K562 (cell line): ENCODE measurements at regions not wholly inside any gene's neighbourhood (a gene's known extent, or its start where the extent isn't known, plus 50 kb on each side); places are given as distances from the start of the nearest gene placed in this dataset.

Experiments
- ATAC-seq: fragments of 200-7000 bp; cut with Tn5 transposase; 3 replicates; pipeline ENCODE4 v1.9.1; 2020; ENCODE audit warnings: moderate library complexity
- BruUV-seq: library from RNA; stranded (reverse); fragments of 400-500 nt; replicated peaks from 2 replicates; lab custom pipeline; 2021; lab: Mats Ljungman, UMichigan
- CTCF ChIA-PET: fragments of 300-600 bp; formaldehyde crosslinking; extraction: SDS; loops from one replicate; lab custom pipeline; 2021; ENCODE audit warnings: low intra/inter-chr PET ratio; lab: Yijun Ruan, JAX
- POLR2A ChIA-PET: fragments of 300-600, 350-650 bp; sonication (Branson Sonifier 250); formaldehyde crosslinking; extraction: SDS; loops from one replicate; lab custom pipeline; 2021; ENCODE audit warnings: antibody characterized with exemption, inconsistent platforms; lab: Yijun Ruan, JAX
- DNase-seq, 4 experiments: peaks; one replicate each; pipeline versions ENCODE4 v3.0.0 to v3.0.0-alpha.2; 2011 to 2018; ENCODE audit warnings: low spot score in 3 of 4, mixed read lengths in 3 of 4; ENCODE audit errors: extremely low read depth in 1 of 4
- FAIRE-seq: peaks from 2 replicates; lab custom pipeline; 2011; peaks lifted over from hg19 to GRCh38; lab: Jason Lieb, UNC
- H2AFZ ChIP-seq: 2 replicates; pipeline ENCODE4 v1.6.0; 2011; ENCODE audit warnings: low read depth, low read length, control low read depth, inconsistent platforms
- H3K27ac ChIP-seq: fragments of 200-600 bp; 3 replicates; pipeline ENCODE4 v1.8.0; 2011; ENCODE audit warnings: low read depth, mild to moderate bottlenecking, control low read depth, inconsistent platforms, low read length, moderate library complexity, mixed read lengths; ENCODE audit errors: extremely low read depth
- H3K27me3 ChIP-seq, 2 experiments: fragments of 300-600 bp in 1 of 2; 2 replicates in 1 of 2; 3 replicates in 1 of 2; pipeline versions ENCODE4 v1.6.0 to v1.8.0; 2011; ENCODE audit warnings: inconsistent platforms in 2 of 2, low read length in 2 of 2, mild to moderate bottlenecking in 1 of 2, mixed read lengths in 1 of 2, moderate library complexity in 1 of 2; ENCODE audit not compliant: control insufficient read depth in 2 of 2, insufficient read depth in 2 of 2
- H3K36me3 ChIP-seq: fragments of 300-600 bp; 3 replicates; pipeline ENCODE4 v1.8.0; 2011; ENCODE audit warnings: mild to moderate bottlenecking, low read length, inconsistent platforms; ENCODE audit not compliant: control insufficient read depth, insufficient read depth
- H3K4me1 ChIP-seq, 2 experiments: fragments of 200-600 bp in 1 of 2; replicated peaks in 1 of 2; 2 replicates in 1 of 2; 3 replicates in 1 of 2; pipeline versions ENCODE4 v1.5.1 to v1.8.0; 2011; ENCODE audit warnings: inconsistent platforms in 2 of 2, low read length in 2 of 2, mild to moderate bottlenecking in 1 of 2, mixed read lengths in 1 of 2, moderate library complexity in 1 of 2; ENCODE audit not compliant: control insufficient read depth in 2 of 2, insufficient read depth in 2 of 2
- H3K4me2 ChIP-seq: 2 replicates; pipeline ENCODE4 v1.6.1; 2011; ENCODE audit warnings: low read length, control low read depth, inconsistent platforms, mixed read lengths; ENCODE audit not compliant: insufficient read depth
- H3K4me3 ChIP-seq: fragments of 200-600 bp; sonication (generic), shearing (Covaris generic); 2 replicates; pipeline ENCODE4 v1.5.1; 2016; ENCODE audit warnings: control low read depth, inconsistent platforms
- H3K79me2 ChIP-seq: fragments of 200-600 bp; 3 replicates; pipeline ENCODE4 v1.8.0; 2011; ENCODE audit warnings: low read length, inconsistent platforms; ENCODE audit not compliant: control insufficient read depth, insufficient read depth
- H3K9ac ChIP-seq, 2 experiments: 2 replicates each; pipeline versions ENCODE4 v1.6.0 to v1.6.1; 2011; ENCODE audit warnings: low read depth in 2 of 2, low read length in 2 of 2, control low read depth in 1 of 2, inconsistent platforms in 1 of 2, mild to moderate bottlenecking in 1 of 2, mixed read lengths in 1 of 2; ENCODE audit not compliant: insufficient read depth in 1 of 2
- H3K9me1 ChIP-seq: one replicate; pipeline ENCODE4 v1.6.0; 2011; ENCODE audit warnings: inconsistent platforms, mild to moderate bottlenecking, low read length, moderate library complexity; ENCODE audit not compliant: control insufficient read depth, insufficient read depth
- H3K9me3 ChIP-seq: replicated peaks from 2 replicates; pipeline ENCODE4 v1.5.1; 2011; ENCODE audit warnings: low read depth, low read length, inconsistent platforms; ENCODE audit not compliant: control insufficient read depth, insufficient read depth
- H4K20me1 ChIP-seq: replicated peaks from 2 replicates; pipeline ENCODE4 v1.6.1; 2011; ENCODE audit warnings: low read length, inconsistent platforms, mixed read lengths; ENCODE audit not compliant: control insufficient read depth, insufficient read depth
- BDP1 ChIP-seq: IDR thresholded peaks from 3 replicates; pipeline ENCODE4 v1.6.1; 2011; ENCODE audit not compliant: insufficient read length, insufficient read depth
- HDAC6 ChIP-seq: IDR thresholded peaks from 2 replicates; pipeline ENCODE4 v1.6.1; 2012; ENCODE audit warnings: low read depth, mild to moderate bottlenecking, control low read depth, inconsistent platforms, low read length, moderate library complexity
- MYNN ChIP-seq, 2 experiments: sonication (generic); formaldehyde crosslinking in 1 of 2; IDR thresholded peaks; 2 replicates each; pipeline versions ENCODE4 v1.5.0 to v1.6.1; 2016 to 2020; ENCODE audit warnings: antibody characterized with exemption in 1 of 2, missing genetic modification reagents in 1 of 2
- RAD21 ChIP-seq, 2 experiments: fragments of 250-450 bp in 1 of 2; fragments of 450-650 bp in 1 of 2; sonication (Bioruptor Pico) in 1 of 2; formaldehyde crosslinking in 1 of 2; IDR thresholded peaks in 1 of 2; conservative IDR thresholded peaks in 1 of 2; 2 replicates each; pipeline versions ENCODE4 v1.4.0 to v1.8.0; 2020 to 2022; ENCODE audit warnings: mild to moderate bottlenecking in 2 of 2, moderate library complexity in 1 of 2
- SIN3B ChIP-seq: fragments of 450-650 bp; IDR thresholded peaks from 2 replicates; pipeline ENCODE4 v1.6.1; 2017; ENCODE audit warnings: low read depth, mild to moderate bottlenecking, moderate library complexity
- SMARCE1 ChIP-seq: fragments of 450-650 bp; IDR thresholded peaks from 2 replicates; pipeline ENCODE4 v1.7.1; 2016; ENCODE audit warnings: mild to moderate bottlenecking
- SPI1 ChIP-seq: IDR thresholded peaks from 2 replicates; pipeline ENCODE4 v1.6.1; 2011; ENCODE audit warnings: low read depth, low read length, control low read depth, borderline replicate concordance
- STAT5B ChIP-seq: fragments of 250-450 bp; sonication (Bioruptor Pico); IDR thresholded peaks from 2 replicates; pipeline ENCODE4 v1.8.0; 2021; ENCODE audit warnings: mild to moderate bottlenecking, inconsistent platforms
- U2AF2 ChIP-seq: fragments of 200-400 bp; formaldehyde crosslinking; optimal IDR thresholded peaks from 2 replicates; pipeline ENCODE3; 2017; ENCODE audit warnings: low read depth, mild to moderate bottlenecking, low read length
- ZNF253 ChIP-seq: fragments of 250-450 bp; sonication (Bioruptor Pico); conservative IDR thresholded peaks from 2 replicates; pipeline ENCODE4 v1.6.1; 2021; ENCODE audit warnings: mild to moderate bottlenecking
- ZNF274 ChIP-seq: IDR thresholded peaks from 2 replicates; pipeline ENCODE4 v1.6.1; 2011; ENCODE audit warnings: low read depth, mild to moderate bottlenecking, low read length, moderate library complexity, borderline replicate concordance
- ZNF408 ChIP-seq: fragments of 250-450 bp; sonication (Bioruptor Pico); IDR thresholded peaks from 2 replicates; pipeline ENCODE4 v1.4.0; 2020; ENCODE audit warnings: low read depth, mild to moderate bottlenecking, moderate library complexity
- ZNF766 ChIP-seq: fragments of 200-800 bp; sonication (Bioruptor generic); conservative IDR thresholded peaks from 2 replicates; pipeline ENCODE4 v1.6.1; 2016; ENCODE audit warnings: missing genetic modification characterization, missing compliant biosample characterization
- WGBS: fragments of 100-300 bp; shearing (Covaris generic); methylation state at CpG from one replicate; pipeline ENCODE4 v1.1.6; 2016; ENCODE audit warnings: low coverage, mixed read lengths; ENCODE audit not compliant: insufficient coverage; ENCODE audit errors: missing lambda C conversion rate; 5-methylcytosine and 5-hydroxymethylcytosine counted together
- in situ Hi-C: fragments of 300-500 bp; cut with MboI; formaldehyde crosslinking; loops from 4 replicates; pipeline ENCODE4 v1.15.0; 2018; ENCODE audit warnings: inconsistent platforms, mixed read lengths
- intact Hi-C: fragments of 100-400 bp; cut with micrococcal nuclease; formaldehyde crosslinking; loops from 2 replicates; pipeline ENCODE4 v1.14.2; 2022
- TF ChIP-seq, protein P1 (sequence below): fragments of 250-450 bp; sonication (Bioruptor Pico); IDR thresholded peaks from 2 replicates; pipeline ENCODE4 v1.4.0; 2020
- TF ChIP-seq, protein P2 (sequence below), 3 experiments: fragments of 200-800 bp in 1 of 3; sonication (Bioruptor generic) in 1 of 3; sonication (generic) in 1 of 3; formaldehyde crosslinking in 1 of 3; IDR thresholded peaks; 2 replicates each; pipeline versions ENCODE4 v1.6.1 to v1.8.0; 2016 to 2022; ENCODE audit warnings: mild to moderate bottlenecking in 2 of 3, missing compliant biosample characterization in 2 of 3, missing genetic modification characterization in 2 of 3, missing genetic modification reagents in 1 of 3

- H3K27me3 ChIP-seq, result peaks cover 0 to 15% of the 10 kb centered on the region in 2 experiments; a peak in 2 of 5 replicates
- no peak for DNase-seq
- H3K4me2 ChIP-seq, result no peak overlapping the region
- intact Hi-C loops, result no loop called here
- no peak overlapping the region for H3K4me3 ChIP-seq
- no peak overlapping the region for H3K27ac ChIP-seq
- H4K20me1 ChIP-seq, result no peaks in the 10 kb centered on the region
- CTCF ChIA-PET, result no interaction called here
- TF ChIP-seq ZNF253 (CRISPR knock-in tag) (no peak), RAD21 (CRISPR knock-in tag; conservative IDR thresholded peaks at IDR 0.05 in 1 of 2, IDR thresholded peaks at IDR 0.05 in 1 of 2) (no peak), SPI1 (no peak), STAT5B (CRISPR knock-in tag) (no peak), SMARCE1 (no peak), ZNF274 (no peak), HDAC6 (no peak), MYNN (IDR thresholded peaks at IDR 0.05) (no peak), MYNN (CRISPR knock-in tag; IDR thresholded peaks at IDR 0.05) (no peak), ZNF766 (CRISPR knock-in tag) (no peak), SIN3B (no peak), U2AF2 (no peak), ZNF408 (CRISPR knock-in tag) (no peak), BDP1 (no peak)
- TF ChIP-seq, protein P1, sequence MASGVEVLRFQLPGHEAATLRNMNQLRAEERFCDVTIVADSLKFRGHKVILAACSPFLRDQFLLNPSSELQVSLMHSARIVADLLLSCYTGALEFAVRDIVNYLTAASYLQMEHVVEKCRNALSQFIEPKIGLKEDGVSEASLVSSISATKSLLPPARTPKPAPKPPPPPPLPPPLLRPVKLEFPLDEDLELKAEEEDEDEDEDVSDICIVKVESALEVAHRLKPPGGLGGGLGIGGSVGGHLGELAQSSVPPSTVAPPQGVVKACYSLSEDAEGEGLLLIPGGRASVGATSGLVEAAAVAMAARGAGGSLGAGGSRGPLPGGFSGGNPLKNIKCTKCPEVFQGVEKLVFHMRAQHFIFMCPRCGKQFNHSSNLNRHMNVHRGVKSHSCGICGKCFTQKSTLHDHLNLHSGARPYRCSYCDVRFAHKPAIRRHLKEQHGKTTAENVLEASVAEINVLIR (CRISPR knock-in tag), result no peak
- TF ChIP-seq, protein P2, sequence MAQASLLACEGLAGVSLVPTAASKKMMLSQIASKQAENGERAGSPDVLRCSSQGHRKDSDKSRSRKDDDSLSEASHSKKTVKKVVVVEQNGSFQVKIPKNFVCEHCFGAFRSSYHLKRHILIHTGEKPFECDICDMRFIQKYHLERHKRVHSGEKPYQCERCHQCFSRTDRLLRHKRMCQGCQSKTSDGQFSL (CRISPR knock-in tag; IDR thresholded peaks at IDR 0.05), result no peak
- TF ChIP-seq, protein P2 (tag; IDR thresholded peaks at IDR 0.05), result no peak
- TF ChIP-seq, all 486 proteins: peak for 0
- H3K4me1 ChIP-seq, result no peaks in the 10 kb centered on the region
- H3K9me1 ChIP-seq, result no peaks in the 10 kb centered on the region
- 5% methylated on average over 4 of the region's 5 CpGs for WGBS
- no peak for ATAC-seq
- BruUV-seq, result no TSS peak
- no peak overlapping the region for H3K9ac ChIP-seq
- H3K79me2 ChIP-seq, result no peaks in the 10 kb centered on the region
- POLR2A ChIA-PET, result no interaction called here
- no peak overlapping the region for H2AFZ ChIP-seq
- H3K36me3 ChIP-seq, result no peaks in the 10 kb centered on the region
- no peaks in the 10 kb centered on the region for H3K9me3 ChIP-seq
- no peak for FAIRE-seq
- in situ Hi-C loops, result no loop called here
Observed at GRCh38 chrX:9221781-9222180, 187.9 kb upstream of the FAM9B start.
